K562 (cell line): ENCODE measurements at regions not wholly inside any gene's neighbourhood (a gene's known extent, or its start where the extent isn't known, plus 50 kb on each side); places are given as distances from the start of the nearest gene placed in this dataset.

Experiments used
- EZH2 ChIP-seq: IDR thresholded peaks from 2 replicates; pipeline ENCODE4 v1.6.1; 2012; ENCODE audit warnings: low read depth, mild to moderate bottlenecking, inconsistent platforms, low read length, borderline replicate concordance
- HDAC6 ChIP-seq: IDR thresholded peaks from 2 replicates; pipeline ENCODE4 v1.6.1; 2012; ENCODE audit warnings: low read depth, mild to moderate bottlenecking, control low read depth, inconsistent platforms, low read length, moderate library complexity
- NFIC ChIP-seq: fragments of 450-650 bp; IDR thresholded peaks from 2 replicates; pipeline ENCODE4 v1.6.1; 2017; ENCODE audit warnings: mild to moderate bottlenecking, inconsistent platforms
- NFRKB ChIP-seq: fragments of 450-650 bp; IDR thresholded peaks from 2 replicates; pipeline ENCODE4 v1.6.1; 2016; ENCODE audit warnings: low read depth
- ZFPM2 ChIP-seq: fragments of 250-450 bp; sonication (Bioruptor Pico); IDR thresholded peaks from 2 replicates; pipeline ENCODE4 v1.5.1; 2022; ENCODE audit warnings: mild to moderate bottlenecking
- ZNF124 ChIP-seq: sonication (generic); formaldehyde crosslinking; IDR thresholded peaks from 2 replicates; pipeline ENCODE4 v1.8.1; 2022; ENCODE audit warnings: missing genetic modification reagents
- ZNF551 ChIP-seq: fragments of 250-450 bp; sonication (Bioruptor Pico); IDR thresholded peaks from 2 replicates; pipeline ENCODE4 v1.5.0; 2021; ENCODE audit warnings: mild to moderate bottlenecking, moderate library complexity
- TF ChIP-seq, protein P1 (sequence below), 3 experiments: IDR thresholded peaks in 2 of 3; conservative IDR thresholded peaks in 1 of 3; 2 replicates each; pipeline ENCODE4 v1.5.1; 2011 to 2012; ENCODE audit warnings: low read length in 3 of 3, mild to moderate bottlenecking in 3 of 3, control low read depth in 2 of 3, improper control_type of control experiment in 1 of 3, inconsistent platforms in 1 of 3, low read depth in 1 of 3, mixed read lengths in 1 of 3, moderate library complexity in 1 of 3; ENCODE audit not compliant: insufficient read depth in 2 of 3

- TF ChIP-seq NFRKB (no peak), HDAC6 (no peak), ZNF124 (CRISPR knock-in tag) (no peak), ZNF551 (no peak), EZH2 (no peak), ZFPM2 (no peak), NFIC (no peak)
- TF ChIP-seq, protein P1, sequence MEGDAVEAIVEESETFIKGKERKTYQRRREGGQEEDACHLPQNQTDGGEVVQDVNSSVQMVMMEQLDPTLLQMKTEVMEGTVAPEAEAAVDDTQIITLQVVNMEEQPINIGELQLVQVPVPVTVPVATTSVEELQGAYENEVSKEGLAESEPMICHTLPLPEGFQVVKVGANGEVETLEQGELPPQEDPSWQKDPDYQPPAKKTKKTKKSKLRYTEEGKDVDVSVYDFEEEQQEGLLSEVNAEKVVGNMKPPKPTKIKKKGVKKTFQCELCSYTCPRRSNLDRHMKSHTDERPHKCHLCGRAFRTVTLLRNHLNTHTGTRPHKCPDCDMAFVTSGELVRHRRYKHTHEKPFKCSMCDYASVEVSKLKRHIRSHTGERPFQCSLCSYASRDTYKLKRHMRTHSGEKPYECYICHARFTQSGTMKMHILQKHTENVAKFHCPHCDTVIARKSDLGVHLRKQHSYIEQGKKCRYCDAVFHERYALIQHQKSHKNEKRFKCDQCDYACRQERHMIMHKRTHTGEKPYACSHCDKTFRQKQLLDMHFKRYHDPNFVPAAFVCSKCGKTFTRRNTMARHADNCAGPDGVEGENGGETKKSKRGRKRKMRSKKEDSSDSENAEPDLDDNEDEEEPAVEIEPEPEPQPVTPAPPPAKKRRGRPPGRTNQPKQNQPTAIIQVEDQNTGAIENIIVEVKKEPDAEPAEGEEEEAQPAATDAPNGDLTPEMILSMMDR (IDR thresholded peaks at IDR 0.05 in 2 of 3, conservative IDR thresholded peaks at IDR 0.05 in 1 of 3; ENCODE audit: insufficient read depth in 2 of 3, low read depth in 1 of 3, low read length in 3 of 3), result no peak
These were observed 86.1 kb upstream of the CTAGE1 start for GRCh38 chr18:22503803-22504202.
